Esophagus squamous epithelium (tissue), 4 donors: ENCODE measurements at regions not wholly inside any gene's neighbourhood (a gene's known extent, or its start where the extent isn't known, plus 50 kb on each side); places are given as distances from the start of the nearest gene placed in this dataset.

Source experiments
- CTCF ChIP-seq, 6 experiments: fragments of 450-650 bp in 4 of 6; fragments of 200-600 bp in 2 of 6; sonication (generic) in 2 of 6; IDR thresholded peaks; one replicate each; pipeline ENCODE4 v1.5.1; 2016 to 2019; ENCODE audit warnings: antibody characterized with exemption in 6 of 6, mild to moderate bottlenecking in 4 of 6, moderate library complexity in 4 of 6
- POLR2A ChIP-seq, 4 donors: fragments of 450-650 bp; IDR thresholded peaks; one replicate each; pipeline ENCODE4 v1.6.1; 2017; ENCODE audit warnings: antibody characterized with exemption in 4 of 4, mild to moderate bottlenecking in 4 of 4, moderate library complexity in 3 of 4

- TF ChIP-seq CTCF (IDR thresholded peaks at IDR 0.05) (no peak), POLR2A (IDR thresholded peaks at IDR 0.05) (no peak)
Measured at GRCh38 chr10:131616040-131616439, 284.8 kb upstream of the PPP2R2D start.
